Endodermal cell (in vitro differentiated cells): ENCODE measurements at regions not wholly inside any gene's neighbourhood (a gene's known extent, or its start where the extent isn't known, plus 50 kb on each side); places are given as distances from the start of the nearest gene placed in this dataset.

Experiments used
- DNase-seq: peaks from one replicate; pipeline ENCODE4 v3.0.0-alpha.2; 2017
- H3K27ac ChIP-seq: 2 replicates; pipeline ENCODE4 v1.5.1; 2013; ENCODE audit warnings: mild to moderate bottlenecking, low read depth, low read length, moderate library complexity
- H3K27me3 ChIP-seq: 2 replicates; pipeline ENCODE4 v1.6.1; 2013; ENCODE audit warnings: mild to moderate bottlenecking, low read length, moderate library complexity; ENCODE audit not compliant: insufficient read depth, control insufficient read depth, poor library complexity, severe bottlenecking
- H3K36me3 ChIP-seq: 2 replicates; pipeline ENCODE4 v1.7.0; 2013; ENCODE audit warnings: mild to moderate bottlenecking, low read length, moderate library complexity; ENCODE audit not compliant: control insufficient read depth, insufficient read depth
- H3K4me1 ChIP-seq: one replicate; pipeline ENCODE4 v1.7.0; 2013; ENCODE audit warnings: low read length; ENCODE audit not compliant: control insufficient read depth, insufficient read depth
- H3K4me3 ChIP-seq: 2 replicates; pipeline ENCODE4 v1.5.1; 2013; ENCODE audit warnings: mild to moderate bottlenecking, low read length, moderate library complexity
- H3K9ac ChIP-seq: 2 replicates; pipeline ENCODE4 v1.6.1; 2013; ENCODE audit warnings: mild to moderate bottlenecking, low read length, moderate library complexity; ENCODE audit not compliant: poor library complexity, severe bottlenecking; ENCODE audit errors: extremely low read depth
- H3K9me3 ChIP-seq: 2 replicates; pipeline ENCODE4 v1.6.1; 2013; ENCODE audit warnings: mild to moderate bottlenecking, low read length, moderate library complexity; ENCODE audit not compliant: control insufficient read depth
- H3K27ac Mint-ChIP-seq: 2 replicates; pipeline ENCODE4 v1.8.0; 2020; ENCODE audit warnings: mixed read lengths
- H3K27me3 Mint-ChIP-seq: 2 replicates; pipeline ENCODE4 v1.8.0; 2021; ENCODE audit warnings: mild to moderate bottlenecking, mixed read lengths; ENCODE audit not compliant: insufficient read depth
- H3K36me3 Mint-ChIP-seq: 2 replicates; pipeline ENCODE4 v1.8.0; 2020; ENCODE audit warnings: low read depth, mixed read lengths
- H3K4me1 Mint-ChIP-seq: 2 replicates; pipeline ENCODE4 v1.8.0; 2020; ENCODE audit warnings: mixed read lengths
- H3K4me3 Mint-ChIP-seq: 2 replicates; pipeline ENCODE4 v1.8.0; 2020; ENCODE audit warnings: mild to moderate bottlenecking, moderate library complexity, mixed read lengths
- H3K9me3 Mint-ChIP-seq: 2 replicates; pipeline ENCODE4 v1.8.0; 2020; ENCODE audit warnings: mild to moderate bottlenecking, mixed read lengths
- CTCF ChIP-seq: fragments of 200-600 bp; sonication (generic); conservative IDR thresholded peaks from 2 replicates; pipeline ENCODE4 v1.5.0; 2021; ENCODE audit warnings: antibody characterized with exemption, mild to moderate bottlenecking
- WGBS, 2 experiments: methylation state at CpG; one replicate each; pipeline versions ENCODE4 v1.1.5 to v1.1.7; 2013; ENCODE audit warnings: missing lambda C conversion rate in 2 of 2, mixed read lengths in 1 of 2; ENCODE audit not compliant: insufficient coverage in 1 of 2, insufficient read length in 1 of 2; 5-methylcytosine and 5-hydroxymethylcytosine counted together

GRCh38 chr12:63013302-63013701 lies 78.4 kb upstream of the PPM1H start:
- Histone ChIP-seq H3K36me3 (no peaks in the 10 kb centered on the region), H3K9me3 (no peaks in the 10 kb centered on the region), H3K4me1 (no peaks in the 10 kb centered on the region), H3K27ac (no peak overlapping the region), H3K27me3 (no peaks in the 10 kb centered on the region), H3K9ac (no peak overlapping the region), H3K4me3 (no peak overlapping the region)
- Mint-ChIP-seq H3K9me3 (no peaks in the 10 kb centered on the region), H3K4me3 (no peak overlapping the region), H3K36me3 (no peaks in the 10 kb centered on the region), H3K27me3 (no peaks in the 10 kb centered on the region), H3K27ac (no peak overlapping the region), H3K4me1 (no peaks in the 10 kb centered on the region)
- WGBS, 2 experiments = 86 to 94% methylated on average over 3 of the region's 3 CpGs
- no peak for TF ChIP-seq CTCF
- no peak for DNase-seq

- no peak overlapping the region for H3K27ac ChIP-seq
- H3K27me3 ChIP-seq = no peaks in the 10 kb centered on the region
- Mint-ChIP-seq H3K27me3 (no peaks in the 10 kb centered on the region), H3K36me3 (no peaks in the 10 kb centered on the region), H3K9me3 (no peaks in the 10 kb centered on the region), H3K4me1 (no peaks in the 10 kb centered on the region), H3K4me3 (no peak overlapping the region), H3K27ac (no peak overlapping the region)
- H3K4me1 ChIP-seq = no peaks in the 10 kb centered on the region
- DNase-seq = no peak
- no peak overlapping the region for H3K9ac ChIP-seq
- no peak overlapping the region for H3K4me3 ChIP-seq
- no peaks in the 10 kb centered on the region for H3K36me3 ChIP-seq
- WGBS, 2 experiments = 90 to 100% methylated on average over 2 of the region's 2 CpGs
- no peaks in the 10 kb centered on the region for H3K9me3 ChIP-seq
- TF ChIP-seq CTCF = no peak
These were observed 75.7 kb upstream of the PPM1H start for GRCh38 chr12:63010698-63011097.

GRCh38 chr12:63008372-63008771 lies 73.4 kb upstream of the PPM1H start:
- TF ChIP-seq CTCF = no peak
- Mint-ChIP-seq H3K27ac (no peak overlapping the region), H3K36me3 (no peaks in the 10 kb centered on the region), H3K4me1 (no peaks in the 10 kb centered on the region), H3K9me3 (no peaks in the 10 kb centered on the region), H3K27me3 (no peaks in the 10 kb centered on the region), H3K4me3 (no peak overlapping the region)
- 92 to 94% methylated on average over 3 to 4 of the region's 4 CpGs for WGBS, 2 experiments
- no peaks in the 10 kb centered on the region for H3K4me1 ChIP-seq
- no peak overlapping the region for H3K9ac ChIP-seq
- H3K27ac ChIP-seq = no peak overlapping the region
- DNase-seq = no peak
- H3K9me3 ChIP-seq = no peaks in the 10 kb centered on the region
- H3K27me3 ChIP-seq = no peaks in the 10 kb centered on the region
- H3K36me3 ChIP-seq = no peaks in the 10 kb centered on the region
- H3K4me3 ChIP-seq = no peak overlapping the region
